ENCODE measurements at regions not wholly inside any gene's neighbourhood (a gene's known extent, or its start where the extent isn't known, plus 50 kb on each side); places are given as distances from the start of the nearest gene placed in this dataset.

DNA sequence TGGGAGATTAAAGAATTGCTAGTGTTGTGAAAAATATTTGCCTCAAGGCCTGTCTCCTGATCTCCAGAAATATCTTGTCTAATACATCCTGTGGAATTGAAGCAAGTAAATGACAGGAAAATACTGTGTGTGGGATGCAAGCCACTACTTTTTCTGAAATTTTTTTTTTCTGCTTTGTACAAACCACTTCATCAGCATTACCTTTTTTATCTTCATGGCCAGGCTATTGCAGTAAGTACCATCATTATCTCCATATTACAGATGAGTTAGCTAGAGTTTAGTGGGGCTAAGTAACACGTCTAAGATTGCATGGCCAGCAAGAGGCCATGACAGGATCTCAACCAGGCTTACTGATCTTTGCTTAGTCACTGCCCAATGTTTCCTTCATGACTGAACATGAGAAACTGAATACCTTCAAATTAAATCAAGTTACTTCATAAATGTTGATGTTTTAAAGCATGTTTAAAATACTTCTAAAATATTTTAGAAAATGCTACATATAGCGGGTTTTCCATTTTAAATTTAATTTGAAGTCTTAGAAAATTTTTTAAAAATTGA lies 273.7 kb downstream of the SLC6A15 start:
- no peak overlapping the region for H2AFZ ChIP-seq (ENCODE audit: insufficient read depth, low read depth, low read length, poor library complexity, severe bottlenecking)
- intact Hi-C loops (cut with micrococcal nuclease): no loop called here
- no peaks in the 10 kb centered on the region for H3K36me3 Mint-ChIP-seq

DNA sequence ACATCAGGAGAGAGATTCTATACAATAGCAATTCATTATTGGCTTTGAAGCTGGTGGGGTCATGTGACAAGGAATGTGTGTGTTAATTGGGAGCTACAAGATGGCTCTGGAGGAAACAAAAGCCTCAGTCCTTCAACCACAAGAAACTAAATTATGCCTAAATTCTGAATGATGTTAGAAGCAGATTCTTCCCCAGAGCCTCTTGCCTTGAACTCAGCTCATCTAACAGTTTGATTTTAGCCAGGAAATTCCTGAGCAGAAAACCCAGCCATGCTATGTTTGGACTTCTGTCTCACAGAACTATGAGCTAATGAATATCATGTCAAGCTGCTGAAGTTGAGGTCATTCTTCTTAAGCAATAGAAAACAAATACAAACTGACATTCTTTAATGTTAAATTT lies 274.7 kb downstream of the SLC6A15 start:
- H3K9me3 ChIP-seq (replicated peaks in 1 of 2; ENCODE audit: control insufficient read depth in 1 of 2, insufficient read depth in 1 of 2, low read length in 2 of 2): no peaks in the 10 kb centered on the region
- no peaks in the 10 kb centered on the region for H3K79me2 ChIP-seq (ENCODE audit: insufficient read depth, low read length)
- no peaks in the 10 kb centered on the region for H3K36me3 Mint-ChIP-seq
- H3K4me1 Mint-ChIP-seq: no peaks in the 10 kb centered on the region
- no peak for DNase-seq
- no peaks in the 10 kb centered on the region for H4K20me1 ChIP-seq (ENCODE audit: insufficient read depth, low read length)
- H3K27me3 ChIP-seq (ENCODE audit: control insufficient read depth in 2 of 2, insufficient read depth in 2 of 2, low read length in 2 of 2): no peaks in the 10 kb centered on the region
- no peak overlapping the region for H3K9ac ChIP-seq (ENCODE audit: insufficient read depth, low read length, poor library complexity, severe bottlenecking)
- H3K4me2 ChIP-seq (replicated peaks; ENCODE audit: extremely low read depth, low read length, poor library complexity, severe bottlenecking): no peak overlapping the region
- no peaks in the 10 kb centered on the region for H3K27me3 Mint-ChIP-seq (ENCODE audit: low read depth in 3 of 3)
- H3K4me1 ChIP-seq (ENCODE audit: control insufficient read depth in 1 of 2, insufficient read depth in 2 of 2, low read length in 2 of 2): no peaks in the 10 kb centered on the region
- intact Hi-C loops (cut with micrococcal nuclease): no loop called here
- H3K27ac Mint-ChIP-seq: no peak overlapping the region
- H3K36me3 ChIP-seq (replicated peaks in 1 of 2; ENCODE audit: control insufficient read depth in 1 of 2, insufficient read depth in 2 of 2, low read length in 2 of 2): no peaks in the 10 kb centered on the region
- no peak overlapping the region for H3K4me3 Mint-ChIP-seq
- H3K27ac ChIP-seq (ENCODE audit: low read depth in 1 of 2, low read length in 2 of 2): no peak overlapping the region
- H2AFZ ChIP-seq (ENCODE audit: insufficient read depth, low read depth, low read length, poor library complexity, severe bottlenecking): no peak overlapping the region
- H3K4me3 ChIP-seq (replicated peaks in 1 of 3; ENCODE audit: low read depth in 2 of 3, low read length in 3 of 3): no peak overlapping the region
- no peak for TF ChIP-seq CTCF (IDR thresholded peaks at IDR 0.05)
- no peaks in the 10 kb centered on the region for H3K9me3 Mint-ChIP-seq

More for the DNA sequence above, 273.7 kb downstream of the SLC6A15 start:
- H3K4me1 Mint-ChIP-seq: no peaks in the 10 kb centered on the region
- Histone ChIP-seq H3K4me1 (ENCODE audit: control insufficient read depth in 1 of 2, insufficient read depth in 2 of 2, low read length in 2 of 2) (no peaks in the 10 kb centered on the region), H3K36me3 (replicated peaks in 1 of 2; ENCODE audit: control insufficient read depth in 1 of 2, insufficient read depth in 2 of 2, low read length in 2 of 2) (no peaks in the 10 kb centered on the region), H3K9me3 (replicated peaks in 1 of 2; ENCODE audit: control insufficient read depth in 1 of 2, insufficient read depth in 1 of 2, low read length in 2 of 2) (no peaks in the 10 kb centered on the region), H3K27me3 (ENCODE audit: control insufficient read depth in 2 of 2, insufficient read depth in 2 of 2, low read length in 2 of 2) (no peaks in the 10 kb centered on the region), H3K79me2 (ENCODE audit: insufficient read depth, low read length) (no peaks in the 10 kb centered on the region), H3K4me3 (replicated peaks in 1 of 3; ENCODE audit: low read depth in 2 of 3, low read length in 3 of 3) (no peak overlapping the region), H4K20me1 (ENCODE audit: insufficient read depth, low read length) (no peaks in the 10 kb centered on the region), H3K4me2 (replicated peaks; ENCODE audit: extremely low read depth, low read length, poor library complexity, severe bottlenecking) (no peak overlapping the region), H3K9ac (ENCODE audit: insufficient read depth, low read length, poor library complexity, severe bottlenecking) (no peak overlapping the region), H3K27ac (ENCODE audit: low read depth in 1 of 2, low read length in 2 of 2) (no peak overlapping the region)
- no CpG with 5 or more reads among the region's 2 CpGs for WGBS (ENCODE audit: insufficient coverage)
- no peak overlapping the region for H3K27ac Mint-ChIP-seq
- H3K9me3 Mint-ChIP-seq: no peaks in the 10 kb centered on the region
- H3K4me3 Mint-ChIP-seq: no peak overlapping the region
- TF ChIP-seq CTCF (IDR thresholded peaks at IDR 0.05): no peak
- H3K27me3 Mint-ChIP-seq (ENCODE audit: low read depth in 3 of 3): no peaks in the 10 kb centered on the region
- no peak for DNase-seq

All from CD14-positive monocyte (primary cell).